ENCODE measurements at regions not wholly inside any gene's neighbourhood (a gene's known extent, or its start where the extent isn't known, plus 50 kb on each side); places are given as distances from the start of the nearest gene placed in this dataset.
"Not testable (repeated sequence)": the region's sequence is repeated elsewhere in the genome, so short reads cannot be mapped to it uniquely, and the experiment has no call there.

- H3K36me3 ChIP-seq (ENCODE audit: control insufficient read depth, insufficient read depth, low read length); H3K9me3 ChIP-seq (ENCODE audit: control insufficient read depth, low read depth, low read length); H3K27me3 ChIP-seq (ENCODE audit: control insufficient read depth, insufficient read depth, low read length); DNase-seq; H3K4me3 ChIP-seq (ENCODE audit: low read length); H3K27ac ChIP-seq (ENCODE audit: low read length); H3K4me1 ChIP-seq (ENCODE audit: control insufficient read depth, insufficient read depth, low read length): not testable (repeated sequence)
- no CpG with 5 or more reads among the region's 1 CpG for WGBS (ENCODE audit: insufficient coverage, low lambda C conversion rate)
Measured at GRCh38 chr20:29119684-29120083, 2137.8 kb upstream of the DEFB115 start.

GRCh38 chr20:29120088-29120487 lies 2137.4 kb upstream of the DEFB115 start:
- not testable (repeated sequence) for H3K36me3 ChIP-seq (ENCODE audit: control insufficient read depth, insufficient read depth, low read length); H3K4me1 ChIP-seq (ENCODE audit: control insufficient read depth, insufficient read depth, low read length); H3K9me3 ChIP-seq (ENCODE audit: control insufficient read depth, low read depth, low read length); H3K27ac ChIP-seq (ENCODE audit: low read length); DNase-seq; H3K4me3 ChIP-seq (ENCODE audit: low read length); H3K27me3 ChIP-seq (ENCODE audit: control insufficient read depth, insufficient read depth, low read length)
- WGBS (ENCODE audit: insufficient coverage, low lambda C conversion rate): no CpG with 5 or more reads among the region's 8 CpGs

- H3K27ac ChIP-seq (ENCODE audit: low read length); H3K36me3 ChIP-seq (ENCODE audit: control insufficient read depth, insufficient read depth, low read length); H3K4me3 ChIP-seq (ENCODE audit: low read length); H3K4me1 ChIP-seq (ENCODE audit: control insufficient read depth, insufficient read depth, low read length); H3K27me3 ChIP-seq (ENCODE audit: control insufficient read depth, insufficient read depth, low read length); H3K9me3 ChIP-seq (ENCODE audit: control insufficient read depth, low read depth, low read length); DNase-seq: not testable (repeated sequence)
- no CpG with 5 or more reads among the region's 2 CpGs for WGBS (ENCODE audit: insufficient coverage, low lambda C conversion rate)
Measured at GRCh38 chr20:29120575-29120974, 2136.9 kb upstream of the DEFB115 start.

- WGBS (ENCODE audit: insufficient coverage, low lambda C conversion rate): 49% methylated on average over 3 of the region's 3 CpGs
- not testable (repeated sequence) for H3K27me3 ChIP-seq (ENCODE audit: control insufficient read depth, insufficient read depth, low read length); H3K27ac ChIP-seq (ENCODE audit: low read length); H3K4me3 ChIP-seq (ENCODE audit: low read length); H3K36me3 ChIP-seq (ENCODE audit: control insufficient read depth, insufficient read depth, low read length); H3K4me1 ChIP-seq (ENCODE audit: control insufficient read depth, insufficient read depth, low read length); H3K9me3 ChIP-seq (ENCODE audit: control insufficient read depth, low read depth, low read length); DNase-seq
Measured at GRCh38 chr20:29122784-29123183, 2134.7 kb upstream of the DEFB115 start.

- no peaks in the 10 kb centered on the region for H3K36me3 ChIP-seq (ENCODE audit: control insufficient read depth, insufficient read depth, low read length)
- H3K9me3 ChIP-seq (ENCODE audit: control insufficient read depth, low read depth, low read length): peaks cover 5% of the 10 kb centered on the region
- no peak for DNase-seq
- H3K4me3 ChIP-seq (ENCODE audit: low read length): no peak overlapping the region
- H3K4me1 ChIP-seq (ENCODE audit: control insufficient read depth, insufficient read depth, low read length): no peaks in the 10 kb centered on the region
- WGBS (ENCODE audit: insufficient coverage, low lambda C conversion rate): 67% methylated on average over 1 of the region's 1 CpG
- H3K27me3 ChIP-seq (ENCODE audit: control insufficient read depth, insufficient read depth, low read length): no peaks in the 10 kb centered on the region
- no peak overlapping the region for H3K27ac ChIP-seq (ENCODE audit: low read length)
Measured at GRCh38 chr20:29123861-29124260, 2133.6 kb upstream of the DEFB115 start.
